Breast epithelium (tissue), 3 donors: ENCODE measurements at regions not wholly inside any gene's neighbourhood (a gene's known extent, or its start where the extent isn't known, plus 50 kb on each side); places are given as distances from the start of the nearest gene placed in this dataset.

ENCODE experiments used
- CTCF ChIP-seq, 3 donors: fragments of 450-650 bp; IDR thresholded peaks; one replicate each; pipeline ENCODE4 v1.5.1; 2016 to 2017; ENCODE audit warnings: antibody characterized with exemption in 3 of 3, mild to moderate bottlenecking in 3 of 3, moderate library complexity in 3 of 3
- POLR2A ChIP-seq: fragments of 450-650 bp; IDR thresholded peaks from one replicate; pipeline ENCODE4 v1.6.1; 2016; ENCODE audit warnings: antibody characterized with exemption, mild to moderate bottlenecking, moderate library complexity
- POLR2AphosphoS5 ChIP-seq, 3 donors: sonication (generic); formaldehyde crosslinking; IDR thresholded peaks; one replicate each; pipeline ENCODE4 v1.6.1; 2017; ENCODE audit warnings: antibody characterized with exemption in 3 of 3

GRCh38 chr16:60199150-60199549, 1465.0 kb upstream of the GOT2 start:
- TF ChIP-seq CTCF (IDR thresholded peaks at IDR 0.05), result no peak
- TF ChIP-seq POLR2A, result no peak
- no peak for TF ChIP-seq POLR2AphosphoS5 (IDR thresholded peaks at IDR 0.05)
